ENCODE measurements at regions not wholly inside any gene's neighbourhood (a gene's known extent, or its start where the extent isn't known, plus 50 kb on each side); places are given as distances from the start of the nearest gene placed in this dataset.

DNA sequence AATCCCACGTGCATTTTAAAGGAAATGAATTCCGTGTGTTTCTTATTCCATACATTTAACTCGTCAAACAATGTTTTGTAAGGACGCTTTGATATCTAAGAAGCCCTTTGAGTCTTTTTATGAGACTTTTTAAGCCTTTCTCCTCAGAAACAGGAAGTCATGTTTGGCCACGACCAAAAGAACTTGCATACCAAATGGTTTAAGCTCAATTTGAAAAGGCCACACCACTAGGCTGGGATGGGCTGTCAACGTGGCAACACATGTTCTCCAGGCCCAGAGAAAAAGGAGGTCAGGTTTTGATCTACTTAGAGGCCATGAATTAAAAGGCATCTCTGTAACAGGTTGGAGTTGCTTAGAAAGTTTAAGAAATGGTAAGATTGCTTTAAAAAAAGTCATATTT lies 441.8 kb downstream of the CMPK2 start:
- no peak for ATAC-seq
- Mint-ChIP-seq H3K27ac (no peak overlapping the region), H3K4me1 (no peaks in the 10 kb centered on the region)

DNA sequence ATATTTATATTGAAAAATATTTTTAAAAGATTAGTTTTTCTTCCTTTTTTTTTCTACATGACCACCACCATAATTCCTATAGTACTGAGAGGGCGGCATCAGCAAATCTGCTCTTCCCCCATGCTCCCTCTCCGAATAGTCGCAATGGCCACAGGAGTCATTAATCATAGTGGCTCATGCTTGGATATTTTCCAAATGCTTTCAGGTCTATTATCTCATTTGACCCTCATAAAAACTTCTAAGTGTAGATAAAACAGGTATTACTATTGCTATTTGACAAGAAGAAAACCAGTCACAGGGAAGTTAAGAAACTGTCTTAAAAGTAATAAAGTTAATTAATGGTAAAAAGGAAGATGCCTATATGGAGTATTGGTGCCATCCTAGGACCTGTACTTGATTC lies 440.7 kb downstream of the CMPK2 start:
- TF ChIP-seq CREB1 (CRISPR knock-in tag; IDR thresholded peaks at IDR 0.05) = no peak
- TF ChIP-seq, protein P1, sequence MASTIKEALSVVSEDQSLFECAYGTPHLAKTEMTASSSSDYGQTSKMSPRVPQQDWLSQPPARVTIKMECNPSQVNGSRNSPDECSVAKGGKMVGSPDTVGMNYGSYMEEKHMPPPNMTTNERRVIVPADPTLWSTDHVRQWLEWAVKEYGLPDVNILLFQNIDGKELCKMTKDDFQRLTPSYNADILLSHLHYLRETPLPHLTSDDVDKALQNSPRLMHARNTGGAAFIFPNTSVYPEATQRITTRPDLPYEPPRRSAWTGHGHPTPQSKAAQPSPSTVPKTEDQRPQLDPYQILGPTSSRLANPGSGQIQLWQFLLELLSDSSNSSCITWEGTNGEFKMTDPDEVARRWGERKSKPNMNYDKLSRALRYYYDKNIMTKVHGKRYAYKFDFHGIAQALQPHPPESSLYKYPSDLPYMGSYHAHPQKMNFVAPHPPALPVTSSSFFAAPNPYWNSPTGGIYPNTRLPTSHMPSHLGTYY (CRISPR knock-in tag; IDR thresholded peaks at IDR 0.05) = no peak
- no peak for TF ChIP-seq JUN (CRISPR knock-in tag; IDR thresholded peaks at IDR 0.05)
- no peak for TF ChIP-seq NR3C1 (CRISPR knock-in tag; conservative IDR thresholded peaks at IDR 0.05; ENCODE audit: low read depth)
- TF ChIP-seq, protein P2, sequence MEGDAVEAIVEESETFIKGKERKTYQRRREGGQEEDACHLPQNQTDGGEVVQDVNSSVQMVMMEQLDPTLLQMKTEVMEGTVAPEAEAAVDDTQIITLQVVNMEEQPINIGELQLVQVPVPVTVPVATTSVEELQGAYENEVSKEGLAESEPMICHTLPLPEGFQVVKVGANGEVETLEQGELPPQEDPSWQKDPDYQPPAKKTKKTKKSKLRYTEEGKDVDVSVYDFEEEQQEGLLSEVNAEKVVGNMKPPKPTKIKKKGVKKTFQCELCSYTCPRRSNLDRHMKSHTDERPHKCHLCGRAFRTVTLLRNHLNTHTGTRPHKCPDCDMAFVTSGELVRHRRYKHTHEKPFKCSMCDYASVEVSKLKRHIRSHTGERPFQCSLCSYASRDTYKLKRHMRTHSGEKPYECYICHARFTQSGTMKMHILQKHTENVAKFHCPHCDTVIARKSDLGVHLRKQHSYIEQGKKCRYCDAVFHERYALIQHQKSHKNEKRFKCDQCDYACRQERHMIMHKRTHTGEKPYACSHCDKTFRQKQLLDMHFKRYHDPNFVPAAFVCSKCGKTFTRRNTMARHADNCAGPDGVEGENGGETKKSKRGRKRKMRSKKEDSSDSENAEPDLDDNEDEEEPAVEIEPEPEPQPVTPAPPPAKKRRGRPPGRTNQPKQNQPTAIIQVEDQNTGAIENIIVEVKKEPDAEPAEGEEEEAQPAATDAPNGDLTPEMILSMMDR (IDR thresholded peaks at IDR 0.05) = no peak
- no peak for TF ChIP-seq IRF2 (CRISPR knock-in tag; IDR thresholded peaks at IDR 0.05; ENCODE audit: borderline replicate concordance, low read depth)
- TF ChIP-seq ZNF416 (CRISPR knock-in tag; IDR thresholded peaks at IDR 0.05) = no peak
- TF ChIP-seq PRRX2 (CRISPR knock-in tag; IDR thresholded peaks at IDR 0.05) = no peak
- no peak for TF ChIP-seq ZNF317 (CRISPR knock-in tag; IDR thresholded peaks at IDR 0.05; ENCODE audit: borderline replicate concordance, low read depth)
- TF ChIP-seq NFYB (CRISPR knock-in tag; conservative IDR thresholded peaks at IDR 0.05; ENCODE audit: low read depth) = no peak
- no peak for TF ChIP-seq TCF7 (CRISPR knock-in tag; IDR thresholded peaks at IDR 0.05; ENCODE audit: low read depth)
- no peak for TF ChIP-seq EMX1 (CRISPR knock-in tag; IDR thresholded peaks at IDR 0.05)
- Mint-ChIP-seq H3K9me3 (peaks cover 82% of the 10 kb centered on the region), H3K4me3 (no peak overlapping the region), H3K36me3 (peaks cover 62% of the 10 kb centered on the region), H3K27me3 (ENCODE audit: low read depth) (peaks cover 6% of the 10 kb centered on the region; the same call in 1 of the 2 replicates), H3K27ac (no peak overlapping the region), H3K4me1 (no peaks in the 10 kb centered on the region)
- ChIA-PET POLR2A (no interaction called here), CTCF (no interaction called here)
- no peak for ATAC-seq
- no peak for DNase-seq (ENCODE audit: low spot score)

More for the DNA sequence above, 441.8 kb downstream of the CMPK2 start:
- H3K36me3 Mint-ChIP-seq = peaks cover 52% of the 10 kb centered on the region
- H3K4me3 Mint-ChIP-seq = no peak overlapping the region
- DNase-seq (ENCODE audit: low spot score) = no peak
- H3K9me3 Mint-ChIP-seq = peaks cover 72% of the 10 kb centered on the region
- no peak for TF ChIP-seq NFATC4 (CRISPR knock-in tag; IDR thresholded peaks at IDR 0.05)
- no peak for TF ChIP-seq ZNF263 (CRISPR knock-in tag; IDR thresholded peaks at IDR 0.05; ENCODE audit: low read depth)
- no peak for TF ChIP-seq ELF4 (CRISPR knock-in tag; IDR thresholded peaks at IDR 0.05; ENCODE audit: low read depth)
- TF ChIP-seq ZNF671 (CRISPR knock-in tag; IDR thresholded peaks at IDR 0.05) = no peak
- TF ChIP-seq MXD4 (CRISPR knock-in tag; IDR thresholded peaks at IDR 0.05; ENCODE audit: borderline replicate concordance) = no peak
- no peak for TF ChIP-seq FOXP1 (CRISPR knock-in tag; IDR thresholded peaks at IDR 0.05; ENCODE audit: borderline replicate concordance)
- TF ChIP-seq ZNF416 (CRISPR knock-in tag; IDR thresholded peaks at IDR 0.05) = no peak
- no peak for TF ChIP-seq ZNF317 (CRISPR knock-in tag; IDR thresholded peaks at IDR 0.05; ENCODE audit: borderline replicate concordance, low read depth)
- TF ChIP-seq, protein P3, sequence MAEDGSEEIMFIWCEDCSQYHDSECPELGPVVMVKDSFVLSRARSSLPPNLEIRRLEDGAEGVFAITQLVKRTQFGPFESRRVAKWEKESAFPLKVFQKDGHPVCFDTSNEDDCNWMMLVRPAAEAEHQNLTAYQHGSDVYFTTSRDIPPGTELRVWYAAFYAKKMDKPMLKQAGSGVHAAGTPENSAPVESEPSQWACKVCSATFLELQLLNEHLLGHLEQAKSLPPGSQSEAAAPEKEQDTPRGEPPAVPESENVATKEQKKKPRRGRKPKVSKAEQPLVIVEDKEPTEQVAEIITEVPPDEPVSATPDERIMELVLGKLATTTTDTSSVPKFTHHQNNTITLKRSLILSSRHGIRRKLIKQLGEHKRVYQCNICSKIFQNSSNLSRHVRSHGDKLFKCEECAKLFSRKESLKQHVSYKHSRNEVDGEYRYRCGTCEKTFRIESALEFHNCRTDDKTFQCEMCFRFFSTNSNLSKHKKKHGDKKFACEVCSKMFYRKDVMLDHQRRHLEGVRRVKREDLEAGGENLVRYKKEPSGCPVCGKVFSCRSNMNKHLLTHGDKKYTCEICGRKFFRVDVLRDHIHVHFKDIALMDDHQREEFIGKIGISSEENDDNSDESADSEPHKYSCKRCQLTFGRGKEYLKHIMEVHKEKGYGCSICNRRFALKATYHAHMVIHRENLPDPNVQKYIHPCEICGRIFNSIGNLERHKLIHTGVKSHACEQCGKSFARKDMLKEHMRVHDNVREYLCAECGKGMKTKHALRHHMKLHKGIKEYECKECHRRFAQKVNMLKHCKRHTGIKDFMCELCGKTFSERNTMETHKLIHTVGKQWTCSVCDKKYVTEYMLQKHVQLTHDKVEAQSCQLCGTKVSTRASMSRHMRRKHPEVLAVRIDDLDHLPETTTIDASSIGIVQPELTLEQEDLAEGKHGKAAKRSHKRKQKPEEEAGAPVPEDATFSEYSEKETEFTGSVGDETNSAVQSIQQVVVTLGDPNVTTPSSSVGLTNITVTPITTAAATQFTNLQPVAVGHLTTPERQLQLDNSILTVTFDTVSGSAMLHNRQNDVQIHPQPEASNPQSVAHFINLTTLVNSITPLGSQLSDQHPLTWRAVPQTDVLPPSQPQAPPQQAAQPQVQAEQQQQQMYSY (CRISPR knock-in tag; IDR thresholded peaks at IDR 0.05) = no peak
- TF ChIP-seq, protein P4, sequence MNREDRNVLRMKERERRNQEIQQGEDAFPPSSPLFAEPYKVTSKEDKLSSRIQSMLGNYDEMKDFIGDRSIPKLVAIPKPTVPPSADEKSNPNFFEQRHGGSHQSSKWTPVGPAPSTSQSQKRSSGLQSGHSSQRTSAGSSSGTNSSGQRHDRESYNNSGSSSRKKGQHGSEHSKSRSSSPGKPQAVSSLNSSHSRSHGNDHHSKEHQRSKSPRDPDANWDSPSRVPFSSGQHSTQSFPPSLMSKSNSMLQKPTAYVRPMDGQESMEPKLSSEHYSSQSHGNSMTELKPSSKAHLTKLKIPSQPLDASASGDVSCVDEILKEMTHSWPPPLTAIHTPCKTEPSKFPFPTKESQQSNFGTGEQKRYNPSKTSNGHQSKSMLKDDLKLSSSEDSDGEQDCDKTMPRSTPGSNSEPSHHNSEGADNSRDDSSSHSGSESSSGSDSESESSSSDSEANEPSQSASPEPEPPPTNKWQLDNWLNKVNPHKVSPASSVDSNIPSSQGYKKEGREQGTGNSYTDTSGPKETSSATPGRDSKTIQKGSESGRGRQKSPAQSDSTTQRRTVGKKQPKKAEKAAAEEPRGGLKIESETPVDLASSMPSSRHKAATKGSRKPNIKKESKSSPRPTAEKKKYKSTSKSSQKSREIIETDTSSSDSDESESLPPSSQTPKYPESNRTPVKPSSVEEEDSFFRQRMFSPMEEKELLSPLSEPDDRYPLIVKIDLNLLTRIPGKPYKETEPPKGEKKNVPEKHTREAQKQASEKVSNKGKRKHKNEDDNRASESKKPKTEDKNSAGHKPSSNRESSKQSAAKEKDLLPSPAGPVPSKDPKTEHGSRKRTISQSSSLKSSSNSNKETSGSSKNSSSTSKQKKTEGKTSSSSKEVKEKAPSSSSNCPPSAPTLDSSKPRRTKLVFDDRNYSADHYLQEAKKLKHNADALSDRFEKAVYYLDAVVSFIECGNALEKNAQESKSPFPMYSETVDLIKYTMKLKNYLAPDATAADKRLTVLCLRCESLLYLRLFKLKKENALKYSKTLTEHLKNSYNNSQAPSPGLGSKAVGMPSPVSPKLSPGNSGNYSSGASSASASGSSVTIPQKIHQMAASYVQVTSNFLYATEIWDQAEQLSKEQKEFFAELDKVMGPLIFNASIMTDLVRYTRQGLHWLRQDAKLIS (CRISPR knock-in tag; IDR thresholded peaks at IDR 0.05; ENCODE audit: borderline replicate concordance) = no peak
- TF ChIP-seq JUN (CRISPR knock-in tag; IDR thresholded peaks at IDR 0.05) = no peak
- peaks cover 6% of the 10 kb centered on the region; the same call in 1 of the 2 replicates for H3K27me3 Mint-ChIP-seq (ENCODE audit: low read depth)
- ChIA-PET POLR2A (no interaction called here), CTCF (no interaction called here)

All from WTC11 (cell line).